ENCODE measurements at regions not wholly inside any gene's neighbourhood (a gene's known extent, or its start where the extent isn't known, plus 50 kb on each side); places are given as distances from the start of the nearest gene placed in this dataset.

DNA sequence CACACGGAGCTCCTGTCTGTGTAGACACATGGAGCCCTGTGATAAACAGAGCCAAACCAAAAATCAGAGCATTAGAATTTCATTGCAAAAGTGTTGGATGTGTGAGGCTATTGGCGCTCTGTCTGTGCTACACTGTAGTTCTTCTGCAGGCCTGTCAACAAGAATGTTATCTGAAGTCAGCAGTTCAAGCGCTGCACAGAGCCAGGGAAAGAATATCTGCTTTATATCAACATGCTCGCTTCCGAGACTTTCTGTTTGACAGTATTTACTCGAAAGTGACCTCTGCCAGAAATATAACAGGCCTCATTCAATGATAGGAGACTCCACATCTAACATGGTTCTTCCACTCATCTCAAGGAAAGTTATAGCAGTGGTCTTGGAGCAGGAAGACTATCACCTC, 118.3 kb downstream of the CCER1 start:
- no peaks in the 10 kb centered on the region for H3K36me3 ChIP-seq (ENCODE audit: control insufficient read depth in 4 of 4, insufficient read depth in 4 of 4, low read length in 4 of 4)
- no peak overlapping the region for H3K9ac ChIP-seq (ENCODE audit: insufficient read depth in 1 of 2, low read length in 2 of 2)
- H3K27ac ChIP-seq (ENCODE audit: low read depth in 1 of 2, low read length in 1 of 2): no peak overlapping the region
- peak; percentile 17 to 81 (median 66) for DNase-seq
- no peak for ATAC-seq (ENCODE audit: insufficient read depth, low FRiP score)
- WGBS, 2 donors: 62 to 72% methylated on average over 6 of the region's 6 CpGs
- no peak overlapping the region for H3K4me3 ChIP-seq
- peaks cover 0 to 9% (median 0%) of the 10 kb centered on the region in 5 donors for H3K4me1 ChIP-seq (ENCODE audit: control insufficient read depth in 5 of 5, insufficient read depth in 5 of 5, low read length in 5 of 5)
- TF ChIP-seq, protein P1, sequence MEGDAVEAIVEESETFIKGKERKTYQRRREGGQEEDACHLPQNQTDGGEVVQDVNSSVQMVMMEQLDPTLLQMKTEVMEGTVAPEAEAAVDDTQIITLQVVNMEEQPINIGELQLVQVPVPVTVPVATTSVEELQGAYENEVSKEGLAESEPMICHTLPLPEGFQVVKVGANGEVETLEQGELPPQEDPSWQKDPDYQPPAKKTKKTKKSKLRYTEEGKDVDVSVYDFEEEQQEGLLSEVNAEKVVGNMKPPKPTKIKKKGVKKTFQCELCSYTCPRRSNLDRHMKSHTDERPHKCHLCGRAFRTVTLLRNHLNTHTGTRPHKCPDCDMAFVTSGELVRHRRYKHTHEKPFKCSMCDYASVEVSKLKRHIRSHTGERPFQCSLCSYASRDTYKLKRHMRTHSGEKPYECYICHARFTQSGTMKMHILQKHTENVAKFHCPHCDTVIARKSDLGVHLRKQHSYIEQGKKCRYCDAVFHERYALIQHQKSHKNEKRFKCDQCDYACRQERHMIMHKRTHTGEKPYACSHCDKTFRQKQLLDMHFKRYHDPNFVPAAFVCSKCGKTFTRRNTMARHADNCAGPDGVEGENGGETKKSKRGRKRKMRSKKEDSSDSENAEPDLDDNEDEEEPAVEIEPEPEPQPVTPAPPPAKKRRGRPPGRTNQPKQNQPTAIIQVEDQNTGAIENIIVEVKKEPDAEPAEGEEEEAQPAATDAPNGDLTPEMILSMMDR (IDR thresholded peaks at IDR 0.05; ENCODE audit: control extremely low read depth, extremely low read depth): no peak
- H3K27me3 ChIP-seq (ENCODE audit: control insufficient read depth in 3 of 3, insufficient read depth in 3 of 3, low read length in 2 of 3): no peaks in the 10 kb centered on the region
- no peaks in the 10 kb centered on the region for H3K9me3 ChIP-seq (ENCODE audit: control insufficient read depth in 4 of 4, insufficient read depth in 3 of 4, low read length in 3 of 4)

DNA sequence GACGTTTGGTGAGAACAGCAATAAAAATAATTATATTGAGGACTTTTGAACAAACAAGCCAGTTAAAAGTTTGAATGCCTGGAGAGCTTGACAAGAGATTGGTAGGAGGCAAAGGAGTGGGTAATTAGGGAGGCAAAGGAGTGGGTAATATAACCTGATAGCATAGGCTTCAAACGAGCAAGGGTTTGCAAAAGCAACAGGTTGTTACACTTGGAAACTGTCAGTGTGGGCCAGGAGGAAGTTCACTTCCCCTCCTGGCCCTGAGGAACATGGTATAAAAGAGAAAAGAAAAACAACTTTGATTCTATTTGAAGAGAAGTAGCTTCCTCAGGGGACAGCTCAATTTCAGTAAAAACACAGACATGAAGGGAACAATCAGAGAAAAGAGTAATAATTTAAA, 121.7 kb downstream of the CCER1 start:
- ATAC-seq (ENCODE audit: insufficient read depth, low FRiP score): no peak

DNA sequence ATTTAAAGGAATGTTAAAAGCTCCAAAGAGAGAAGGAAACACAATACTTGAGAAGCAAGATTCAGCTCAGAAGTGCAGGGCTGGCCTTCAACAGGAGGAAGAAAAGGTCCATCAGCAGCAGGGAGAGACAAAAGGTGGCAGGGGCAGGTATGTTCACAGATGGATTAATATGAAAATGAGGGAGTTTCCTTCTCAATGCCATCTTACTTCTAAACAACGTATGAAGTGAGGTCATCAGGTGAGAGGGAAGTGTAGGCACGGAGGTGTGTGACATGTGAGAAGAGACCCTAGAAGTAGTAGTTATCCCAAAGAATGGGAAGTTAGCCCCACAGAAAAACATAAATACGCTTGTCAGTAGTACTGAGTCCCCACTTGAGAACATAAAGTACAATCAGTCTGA, 122.5 kb downstream of the CCER1 start:
- no peak overlapping the region for H3K27ac ChIP-seq (ENCODE audit: low read depth in 1 of 2, low read length in 1 of 2)
- ATAC-seq (ENCODE audit: insufficient read depth, low FRiP score): no peak
- TF ChIP-seq, protein P1 (IDR thresholded peaks at IDR 0.05; ENCODE audit: control extremely low read depth, extremely low read depth): no peak
- H3K27me3 ChIP-seq (ENCODE audit: control insufficient read depth in 3 of 3, insufficient read depth in 3 of 3, low read length in 2 of 3): no peaks in the 10 kb centered on the region
- H3K4me3 ChIP-seq: no peak overlapping the region
- peaks cover 0 to 12% (median 0%) of the 10 kb centered on the region in 5 donors for H3K4me1 ChIP-seq (ENCODE audit: control insufficient read depth in 5 of 5, insufficient read depth in 5 of 5, low read length in 5 of 5)
- no peaks in the 10 kb centered on the region for H3K36me3 ChIP-seq (ENCODE audit: control insufficient read depth in 4 of 4, insufficient read depth in 4 of 4, low read length in 4 of 4)
- H3K9ac ChIP-seq (ENCODE audit: insufficient read depth in 1 of 2, low read length in 2 of 2): no peak overlapping the region
- WGBS, 2 donors: 84 to 86% methylated on average over 3 of the region's 3 CpGs
- no peaks in the 10 kb centered on the region for H3K9me3 ChIP-seq (ENCODE audit: control insufficient read depth in 4 of 4, insufficient read depth in 3 of 4, low read length in 3 of 4)
- no peak for DNase-seq

More for the DNA sequence above, 121.7 kb downstream of the CCER1 start:
- Histone ChIP-seq H3K27me3 (ENCODE audit: control insufficient read depth in 3 of 3, insufficient read depth in 3 of 3, low read length in 2 of 3) (no peaks in the 10 kb centered on the region), H3K4me3 (no peak overlapping the region), H3K27ac (ENCODE audit: low read depth in 1 of 2, low read length in 1 of 2) (no peak overlapping the region), H3K4me1 (ENCODE audit: control insufficient read depth in 5 of 5, insufficient read depth in 5 of 5, low read length in 5 of 5) (peaks cover 0 to 9% (median 0%) of the 10 kb centered on the region in 5 donors), H3K36me3 (ENCODE audit: control insufficient read depth in 4 of 4, insufficient read depth in 4 of 4, low read length in 4 of 4) (no peaks in the 10 kb centered on the region), H3K9ac (ENCODE audit: insufficient read depth in 1 of 2, low read length in 2 of 2) (no peak overlapping the region), H3K9me3 (ENCODE audit: control insufficient read depth in 4 of 4, insufficient read depth in 3 of 4, low read length in 3 of 4) (no peaks in the 10 kb centered on the region)
- TF ChIP-seq, protein P1 (IDR thresholded peaks at IDR 0.05; ENCODE audit: control extremely low read depth, extremely low read depth): no peak
- no peak for DNase-seq
- 24 to 25% methylated on average over 2 of the region's 2 CpGs for WGBS, 2 donors

DNA sequence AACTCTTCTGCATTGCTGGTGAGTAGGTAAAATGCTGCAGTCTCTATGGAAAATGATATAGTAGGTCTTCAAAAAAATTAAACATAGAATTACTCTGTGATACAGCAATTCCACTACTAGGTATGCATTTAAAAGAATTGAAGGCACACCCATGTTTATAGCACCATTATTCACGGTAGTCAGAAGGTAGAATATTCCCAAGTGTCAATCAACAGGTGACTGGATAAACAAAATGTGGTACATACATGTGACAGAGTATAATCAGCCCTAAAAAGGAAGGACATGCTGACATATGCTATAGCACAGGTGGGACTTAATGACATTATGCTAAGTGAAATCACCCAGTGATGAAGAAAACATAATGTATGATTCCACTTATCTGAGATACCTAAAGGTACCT, 123.3 kb downstream of the CCER1 start:
- Histone ChIP-seq H3K4me3 (no peak overlapping the region), H3K9ac (ENCODE audit: insufficient read depth in 1 of 2, low read length in 2 of 2) (no peak overlapping the region), H3K27ac (ENCODE audit: low read depth in 1 of 2, low read length in 1 of 2) (no peak overlapping the region), H3K9me3 (ENCODE audit: control insufficient read depth in 4 of 4, insufficient read depth in 3 of 4, low read length in 3 of 4) (no peaks in the 10 kb centered on the region), H3K36me3 (ENCODE audit: control insufficient read depth in 4 of 4, insufficient read depth in 4 of 4, low read length in 4 of 4) (no peaks in the 10 kb centered on the region), H3K27me3 (ENCODE audit: control insufficient read depth in 3 of 3, insufficient read depth in 3 of 3, low read length in 2 of 3) (no peaks in the 10 kb centered on the region), H3K4me1 (ENCODE audit: control insufficient read depth in 5 of 5, insufficient read depth in 5 of 5, low read length in 5 of 5) (peaks cover 0 to 12% (median 0%) of the 10 kb centered on the region in 5 donors)
- no peak for ATAC-seq (ENCODE audit: insufficient read depth, low FRiP score)
- TF ChIP-seq, protein P1 (IDR thresholded peaks at IDR 0.05; ENCODE audit: control extremely low read depth, extremely low read depth): no peak
- WGBS, 2 donors: 79 to 83% methylated on average over 1 of the region's 1 CpG
- no peak for DNase-seq

Measured in lung (tissue), 11 donors.